SK-N-MC (cell line): ENCODE measurements at regions not wholly inside any gene's neighbourhood (a gene's known extent, or its start where the extent isn't known, plus 50 kb on each side); places are given as distances from the start of the nearest gene placed in this dataset.

ENCODE experiments used
- DNase-seq: peaks from one replicate; pipeline ENCODE4 v3.0.0-alpha.2; 2011; ENCODE audit warnings: low read depth, low spot score
- H3K27ac ChIP-seq: fragments of 200-600 bp; sonication (generic); 2 replicates; pipeline ENCODE4 v1.5.1; 2016; ENCODE audit warnings: mixed run types
- H3K36me3 ChIP-seq: fragments of 200-600 bp; sonication (generic); 2 replicates; pipeline ENCODE4 v1.6.1; 2017; ENCODE audit warnings: antibody characterized with exemption, low read length, mixed read lengths; ENCODE audit not compliant: insufficient read depth
- H3K4me3 ChIP-seq: fragments of 200-600 bp; sonication (generic); 2 replicates; pipeline ENCODE4 v1.5.1; 2016
- H3K9ac ChIP-seq: fragments of 200-600 bp; sonication (generic); 2 replicates; pipeline ENCODE4 v1.8.0; 2017; ENCODE audit warnings: mixed run types, mixed read lengths; ENCODE audit not compliant: insufficient read length
- H3K9me3 ChIP-seq: fragments of 200-600 bp; sonication (generic); 2 replicates; pipeline ENCODE4 v1.6.1; 2017; ENCODE audit warnings: low read depth, mild to moderate bottlenecking, antibody characterized with exemption, low read length, moderate library complexity, mixed read lengths
- EZH2 ChIP-seq: fragments of 200-600 bp; sonication (generic); IDR thresholded peaks from one replicate; pipeline ENCODE4 v1.6.1; 2017; ENCODE audit warnings: antibody characterized with exemption
- FOXP2 ChIP-seq: optimal IDR thresholded peaks from 2 replicates; pipeline ENCODE3; 2011; ENCODE audit warnings: mild to moderate bottlenecking, moderate library complexity; ENCODE audit not compliant: insufficient read depth; ENCODE audit errors: extremely low read length, control extremely low read depth
- POLR2AphosphoS5 ChIP-seq: IDR thresholded peaks from 2 replicates; pipeline ENCODE4 v1.6.1; 2012; ENCODE audit warnings: mild to moderate bottlenecking, low read depth, low read length, borderline replicate concordance

- no peak overlapping the region for H3K27ac ChIP-seq
- H3K9me3 ChIP-seq = no peaks in the 10 kb centered on the region
- no peaks in the 10 kb centered on the region for H3K36me3 ChIP-seq
- no peak overlapping the region for H3K9ac ChIP-seq
- no peak for DNase-seq
- H3K4me3 ChIP-seq = no peak overlapping the region
- no peak for TF ChIP-seq EZH2
- no peak for TF ChIP-seq POLR2AphosphoS5
- no peak for TF ChIP-seq FOXP2
These were observed 282.5 kb downstream of the ETS1 start for GRCh38 chr11:128304666-128305485.

- Histone ChIP-seq H3K9me3 (no peaks in the 10 kb centered on the region), H3K36me3 (no peaks in the 10 kb centered on the region), H3K4me3 (no peak overlapping the region), H3K27ac (no peak overlapping the region), H3K9ac (no peak overlapping the region)
- no peak for TF ChIP-seq POLR2AphosphoS5
- TF ChIP-seq EZH2 = no peak
- no peak for TF ChIP-seq FOXP2
- no peak for DNase-seq
These were observed 283.2 kb downstream of the ETS1 start for GRCh38 chr11:128304116-128304515.

- Histone ChIP-seq H3K9me3 (no peaks in the 10 kb centered on the region), H3K27ac (no peak overlapping the region), H3K4me3 (no peak overlapping the region), H3K9ac (no peak overlapping the region), H3K36me3 (no peaks in the 10 kb centered on the region)
- no peak for DNase-seq
- TF ChIP-seq POLR2AphosphoS5 = no peak
- TF ChIP-seq EZH2 = no peak
- no peak for TF ChIP-seq FOXP2
These were observed 284.0 kb downstream of the ETS1 start for GRCh38 chr11:128303383-128303782.

GRCh38 chr11:128302425-128303186 lies 284.8 kb downstream of the ETS1 start:
- Histone ChIP-seq H3K9ac (no peak overlapping the region), H3K27ac (no peak overlapping the region)

GRCh38 chr11:128301756-128302155 lies 285.6 kb downstream of the ETS1 start:
- H3K9ac ChIP-seq = no peak overlapping the region
- H3K4me3 ChIP-seq = no peak overlapping the region
- TF ChIP-seq POLR2AphosphoS5 (no peak), EZH2 (no peak), FOXP2 (no peak)
- no peak for DNase-seq
- H3K27ac ChIP-seq = no peak overlapping the region
- H3K36me3 ChIP-seq = no peaks in the 10 kb centered on the region
- no peaks in the 10 kb centered on the region for H3K9me3 ChIP-seq

More at GRCh38 chr11:128302425-128303186, 284.8 kb downstream of the ETS1 start:
- TF ChIP-seq POLR2AphosphoS5 (no peak), EZH2 (no peak), FOXP2 (no peak)
- Histone ChIP-seq H3K36me3 (no peaks in the 10 kb centered on the region), H3K9me3 (no peaks in the 10 kb centered on the region), H3K4me3 (no peak overlapping the region)
- DNase-seq = no peak

GRCh38 chr11:128300785-128301184 lies 286.6 kb downstream of the ETS1 start:
- Histone ChIP-seq H3K36me3 (no peaks in the 10 kb centered on the region), H3K9me3 (no peaks in the 10 kb centered on the region), H3K9ac (no peak overlapping the region), H3K4me3 (no peak overlapping the region), H3K27ac (no peak overlapping the region)
- TF ChIP-seq FOXP2 (no peak), POLR2AphosphoS5 (no peak), EZH2 (no peak)
- no peak for DNase-seq

GRCh38 chr11:128299132-128299726 lies 288.1 kb downstream of the ETS1 start:
- Histone ChIP-seq H3K27ac (no peak overlapping the region), H3K9ac (no peak overlapping the region), H3K36me3 (no peaks in the 10 kb centered on the region), H3K9me3 (no peaks in the 10 kb centered on the region), H3K4me3 (no peak overlapping the region)
- DNase-seq = no peak
- TF ChIP-seq EZH2 = no peak

GRCh38 chr11:128298271-128298670 lies 289.1 kb downstream of the ETS1 start:
- no peak for DNase-seq
- no peaks in the 10 kb centered on the region for H3K36me3 ChIP-seq
- no peak overlapping the region for H3K27ac ChIP-seq
- no peak overlapping the region for H3K4me3 ChIP-seq
- TF ChIP-seq FOXP2 (no peak), POLR2AphosphoS5 (no peak), EZH2 (no peak)
- no peaks in the 10 kb centered on the region for H3K9me3 ChIP-seq
- no peak overlapping the region for H3K9ac ChIP-seq
